ENCODE measurements at regions not wholly inside any gene's neighbourhood (a gene's known extent, or its start where the extent isn't known, plus 50 kb on each side); places are given as distances from the start of the nearest gene placed in this dataset.

DNA sequence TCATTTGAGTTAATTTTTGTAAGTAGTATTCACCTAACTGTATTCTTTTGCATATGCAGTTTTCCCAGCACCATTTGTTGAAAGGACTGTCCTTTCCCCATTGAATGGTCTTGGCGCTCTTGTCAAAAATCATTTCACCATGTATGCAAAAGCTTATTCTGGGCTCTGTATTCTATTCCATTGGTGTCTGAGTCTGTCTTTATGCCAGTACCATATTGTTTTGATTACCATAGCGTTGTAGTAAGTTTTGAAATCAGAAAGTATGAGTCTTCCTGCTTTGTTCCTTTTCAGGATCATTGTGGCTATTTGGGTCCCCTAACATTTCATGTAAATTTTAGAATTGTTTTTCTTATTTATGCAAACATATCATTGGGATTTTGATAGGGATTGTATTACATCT lies 508.7 kb upstream of the RGS6 start:
- CTCF ChIA-PET: interaction anchor here (0.7 kb wide), 1 partner anchor 19 kb away, joined by 3 read pairs; no protein-coding TSS in a partner anchor
- TF ChIP-seq, protein P1, sequence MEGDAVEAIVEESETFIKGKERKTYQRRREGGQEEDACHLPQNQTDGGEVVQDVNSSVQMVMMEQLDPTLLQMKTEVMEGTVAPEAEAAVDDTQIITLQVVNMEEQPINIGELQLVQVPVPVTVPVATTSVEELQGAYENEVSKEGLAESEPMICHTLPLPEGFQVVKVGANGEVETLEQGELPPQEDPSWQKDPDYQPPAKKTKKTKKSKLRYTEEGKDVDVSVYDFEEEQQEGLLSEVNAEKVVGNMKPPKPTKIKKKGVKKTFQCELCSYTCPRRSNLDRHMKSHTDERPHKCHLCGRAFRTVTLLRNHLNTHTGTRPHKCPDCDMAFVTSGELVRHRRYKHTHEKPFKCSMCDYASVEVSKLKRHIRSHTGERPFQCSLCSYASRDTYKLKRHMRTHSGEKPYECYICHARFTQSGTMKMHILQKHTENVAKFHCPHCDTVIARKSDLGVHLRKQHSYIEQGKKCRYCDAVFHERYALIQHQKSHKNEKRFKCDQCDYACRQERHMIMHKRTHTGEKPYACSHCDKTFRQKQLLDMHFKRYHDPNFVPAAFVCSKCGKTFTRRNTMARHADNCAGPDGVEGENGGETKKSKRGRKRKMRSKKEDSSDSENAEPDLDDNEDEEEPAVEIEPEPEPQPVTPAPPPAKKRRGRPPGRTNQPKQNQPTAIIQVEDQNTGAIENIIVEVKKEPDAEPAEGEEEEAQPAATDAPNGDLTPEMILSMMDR (IDR thresholded peaks at IDR 0.05; ENCODE audit: unreplicated experiment): no peak
- no TSS peak for BruUV-seq (replicated peaks)
- Mint-ChIP-seq H3K4me3 (ENCODE audit: unreplicated experiment) (no peak overlapping the region), H3K9me3 (ENCODE audit: unreplicated experiment) (peaks cover 22% of the 10 kb centered on the region), H3K27ac (ENCODE audit: low read depth, unreplicated experiment) (no peak overlapping the region), H3K27me3 (ENCODE audit: insufficient read depth, unreplicated experiment) (no peaks in the 10 kb centered on the region), H3K36me3 (ENCODE audit: insufficient read depth, unreplicated experiment) (peaks cover 7% of the 10 kb centered on the region), H3K4me1 (ENCODE audit: insufficient read depth, unreplicated experiment) (no peaks in the 10 kb centered on the region)
- no peak for DNase-seq (ENCODE audit: unreplicated experiment)
- intact Hi-C loops (cut with micrococcal nuclease): no loop called here
- POLR2A ChIA-PET: interaction anchor here (0.7 kb wide), 1 partner anchor 51 kb away, joined by 5 read pairs; no protein-coding TSS in a partner anchor

DNA sequence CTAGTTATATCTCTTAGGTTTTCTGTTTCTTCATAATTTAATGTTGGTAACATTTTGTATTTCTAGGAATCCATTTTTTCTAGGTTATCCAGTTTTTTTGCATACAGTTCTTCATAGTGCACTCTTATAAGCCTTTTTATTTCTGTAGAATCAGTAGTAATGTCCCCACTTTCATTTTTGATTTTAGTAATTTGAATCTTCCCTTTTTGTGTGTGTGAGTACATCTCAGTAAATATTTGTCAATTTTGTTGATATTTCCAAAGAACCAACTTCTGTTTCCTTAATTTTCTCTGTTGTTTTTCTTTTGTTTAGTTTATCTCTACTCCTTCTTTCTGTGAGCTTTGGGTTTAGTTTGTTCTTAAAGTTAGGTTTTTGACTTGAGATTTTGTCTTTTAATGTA lies 507.3 kb upstream of the RGS6 start:
- intact Hi-C loops (cut with micrococcal nuclease): no loop called here
- BruUV-seq (replicated peaks): no TSS peak

DNA sequence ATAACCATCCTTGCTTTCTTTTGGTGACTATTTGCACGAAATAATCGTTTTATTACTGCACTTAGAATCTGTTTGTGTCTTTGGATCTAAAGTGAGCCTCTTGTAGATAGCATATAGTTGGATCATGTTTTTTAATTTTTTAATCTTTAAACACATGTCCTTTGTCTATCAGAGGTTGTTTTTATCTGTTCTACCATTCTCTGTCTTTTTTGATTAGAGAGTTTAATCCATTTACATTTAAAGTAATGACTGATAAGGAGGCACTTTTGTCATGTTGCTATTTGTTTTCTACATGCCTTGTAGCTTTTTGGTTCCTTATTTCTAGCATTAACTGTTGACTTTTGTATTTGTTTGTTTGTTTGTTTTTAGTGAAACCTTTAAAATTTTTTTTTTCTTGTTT lies 506.2 kb upstream of the RGS6 start:
- H3K27me3 Mint-ChIP-seq (ENCODE audit: insufficient read depth, unreplicated experiment): no peaks in the 10 kb centered on the region
- H3K36me3 Mint-ChIP-seq (ENCODE audit: insufficient read depth, unreplicated experiment): no peaks in the 10 kb centered on the region
- H3K27ac Mint-ChIP-seq (ENCODE audit: low read depth, unreplicated experiment): no peak overlapping the region
- intact Hi-C loops (cut with micrococcal nuclease): no loop called here
- no peak for DNase-seq (ENCODE audit: unreplicated experiment)
- CTCF ChIA-PET: no interaction called here
- H3K4me3 Mint-ChIP-seq (ENCODE audit: unreplicated experiment): no peak overlapping the region
- peaks cover 22% of the 10 kb centered on the region for H3K9me3 Mint-ChIP-seq (ENCODE audit: unreplicated experiment)
- TF ChIP-seq, protein P1 (IDR thresholded peaks at IDR 0.05; ENCODE audit: unreplicated experiment): no peak
- POLR2A ChIA-PET: no interaction called here
- H3K4me1 Mint-ChIP-seq (ENCODE audit: insufficient read depth, unreplicated experiment): no peaks in the 10 kb centered on the region
- no TSS peak for BruUV-seq (replicated peaks)

More for the DNA sequence above, 507.3 kb upstream of the RGS6 start:
- Mint-ChIP-seq H3K4me3 (ENCODE audit: unreplicated experiment) (no peak overlapping the region), H3K9me3 (ENCODE audit: unreplicated experiment) (peaks cover 22% of the 10 kb centered on the region), H3K36me3 (ENCODE audit: insufficient read depth, unreplicated experiment) (no peaks in the 10 kb centered on the region), H3K27ac (ENCODE audit: low read depth, unreplicated experiment) (no peak overlapping the region), H3K4me1 (ENCODE audit: insufficient read depth, unreplicated experiment) (no peaks in the 10 kb centered on the region), H3K27me3 (ENCODE audit: insufficient read depth, unreplicated experiment) (no peaks in the 10 kb centered on the region)
- DNase-seq (ENCODE audit: unreplicated experiment): no peak
- TF ChIP-seq, protein P1 (IDR thresholded peaks at IDR 0.05; ENCODE audit: unreplicated experiment): no peak
- ChIA-PET CTCF (no interaction called here), POLR2A (no interaction called here)

DNA sequence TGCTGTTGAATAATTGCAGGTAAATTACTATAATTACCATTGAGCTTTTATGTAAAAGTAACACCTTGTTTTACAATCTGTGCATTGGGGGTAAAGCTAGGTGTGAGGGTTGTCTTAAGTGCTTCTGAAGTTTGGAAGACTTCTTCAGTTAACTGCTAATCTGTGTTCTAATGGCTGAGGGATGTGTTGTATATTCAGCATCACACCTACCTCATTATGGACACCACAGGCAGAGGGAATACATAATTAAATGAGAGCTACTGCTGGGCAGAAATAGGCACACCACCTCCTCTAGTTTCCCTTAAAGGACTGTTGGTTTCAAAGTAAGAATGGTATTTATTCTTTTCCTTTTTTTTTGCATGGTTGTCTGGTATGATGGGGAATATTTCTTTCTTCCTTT lies 502.3 kb upstream of the RGS6 start:
- no peak for DNase-seq (ENCODE audit: unreplicated experiment)
- peaks cover 14% of the 10 kb centered on the region for H3K9me3 Mint-ChIP-seq (ENCODE audit: unreplicated experiment)
- H3K4me3 Mint-ChIP-seq (ENCODE audit: unreplicated experiment): no peak overlapping the region
- ChIA-PET CTCF (interaction anchor here (0.6 kb wide), 1 partner anchor 29 kb away, joined by 3 read pairs; no protein-coding TSS in a partner anchor), POLR2A (interaction anchor here (1.2 to 1.6 kb wide), 3 partner anchors 15 to 58 kb away, joined by 3 to 6 read pairs (median 4); no protein-coding TSS in a partner anchor)
- no TSS peak for BruUV-seq (replicated peaks)
- TF ChIP-seq, protein P1 (IDR thresholded peaks at IDR 0.05; ENCODE audit: unreplicated experiment): no peak
- H3K27me3 Mint-ChIP-seq (ENCODE audit: insufficient read depth, unreplicated experiment): no peaks in the 10 kb centered on the region
- no peak overlapping the region for H3K27ac Mint-ChIP-seq (ENCODE audit: low read depth, unreplicated experiment)
- no peaks in the 10 kb centered on the region for H3K4me1 Mint-ChIP-seq (ENCODE audit: insufficient read depth, unreplicated experiment)
- intact Hi-C loops (cut with micrococcal nuclease): no loop called here
- H3K36me3 Mint-ChIP-seq (ENCODE audit: insufficient read depth, unreplicated experiment): no peaks in the 10 kb centered on the region

Data from MCF 10A (cell line).